HUES6 (cell line): ENCODE measurements at regions not wholly inside any gene's neighbourhood (a gene's known extent, or its start where the extent isn't known, plus 50 kb on each side); places are given as distances from the start of the nearest gene placed in this dataset.

ENCODE experiments used
- H3K27ac ChIP-seq: 2 replicates; pipeline ENCODE4 v1.7.0; 2013; ENCODE audit warnings: low read depth, mild to moderate bottlenecking, low read length, inconsistent platforms
- H3K27me3 ChIP-seq: 2 replicates; pipeline ENCODE4 v1.6.1; 2013; ENCODE audit warnings: low read length; ENCODE audit not compliant: control insufficient read depth, insufficient read depth
- H3K36me3 ChIP-seq: 2 replicates; pipeline ENCODE4 v1.6.1; 2013; ENCODE audit warnings: low read length; ENCODE audit not compliant: control insufficient read depth, insufficient read depth
- H3K4me1 ChIP-seq: 2 replicates; pipeline ENCODE4 v1.6.1; 2013; ENCODE audit warnings: low read length; ENCODE audit not compliant: control insufficient read depth, insufficient read depth
- H3K4me3 ChIP-seq: 2 replicates; pipeline ENCODE4 v1.5.1; 2013; ENCODE audit warnings: low read depth, low read length
- H3K9ac ChIP-seq: one replicate; pipeline ENCODE4 v1.6.1; 2013; ENCODE audit warnings: mild to moderate bottlenecking, low read length
- H3K9me3 ChIP-seq: 2 replicates; pipeline ENCODE4 v1.6.1; 2013; ENCODE audit warnings: low read depth, low read length; ENCODE audit not compliant: control insufficient read depth, insufficient read depth

DNA sequence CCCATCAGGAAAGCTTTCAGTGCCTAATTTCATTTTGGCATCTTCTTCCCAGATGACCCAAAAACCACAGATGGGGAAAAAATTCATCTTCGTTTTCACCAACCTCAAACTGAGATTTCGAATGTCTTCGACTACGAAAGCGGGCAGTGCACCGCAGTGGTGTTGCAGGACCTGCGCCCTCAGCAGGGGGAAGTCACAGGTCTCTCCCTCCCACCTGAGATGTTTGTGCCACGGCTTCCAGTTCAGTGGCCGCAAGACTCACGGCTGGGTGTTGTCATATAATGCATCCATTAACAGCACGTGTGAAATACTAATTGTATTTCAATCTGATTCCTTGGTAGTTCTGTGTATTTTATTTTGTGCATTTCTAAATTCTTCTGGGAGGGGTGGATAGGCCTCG is 66.2 kb upstream of the SALL3 start:
- no peaks in the 10 kb centered on the region for H3K9me3 ChIP-seq
- no peak overlapping the region for H3K4me3 ChIP-seq
- no peaks in the 10 kb centered on the region for H3K4me1 ChIP-seq
- no peak overlapping the region for H3K27ac ChIP-seq
- no peaks in the 10 kb centered on the region for H3K27me3 ChIP-seq
- H3K36me3 ChIP-seq: no peaks in the 10 kb centered on the region
- no peak overlapping the region for H3K9ac ChIP-seq

DNA sequence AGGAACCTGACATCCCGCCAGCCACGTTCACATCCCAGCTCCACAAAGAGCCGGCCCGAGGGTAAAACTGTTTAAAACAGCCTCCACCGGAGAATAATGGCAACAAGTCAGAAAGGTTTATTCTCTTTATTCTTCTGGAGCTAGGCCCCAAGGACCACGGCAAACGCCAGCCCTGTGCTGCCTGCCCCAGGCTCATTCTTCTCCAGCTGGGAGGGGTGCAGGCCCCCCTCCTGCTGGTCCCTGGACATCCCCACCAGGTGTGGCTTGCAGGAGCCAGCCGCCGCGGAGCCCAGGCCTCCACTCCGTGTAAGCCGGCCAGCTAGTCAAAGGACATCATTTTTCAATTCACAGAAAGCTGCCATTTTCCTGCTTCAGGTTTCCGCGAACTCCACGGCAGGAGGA is 65.8 kb upstream of the SALL3 start:
- no peak overlapping the region for H3K27ac ChIP-seq
- no peaks in the 10 kb centered on the region for H3K9me3 ChIP-seq
- H3K4me3 ChIP-seq: no peak overlapping the region
- no peaks in the 10 kb centered on the region for H3K36me3 ChIP-seq
- H3K4me1 ChIP-seq: no peaks in the 10 kb centered on the region
- no peaks in the 10 kb centered on the region for H3K27me3 ChIP-seq
- no peak overlapping the region for H3K9ac ChIP-seq

DNA sequence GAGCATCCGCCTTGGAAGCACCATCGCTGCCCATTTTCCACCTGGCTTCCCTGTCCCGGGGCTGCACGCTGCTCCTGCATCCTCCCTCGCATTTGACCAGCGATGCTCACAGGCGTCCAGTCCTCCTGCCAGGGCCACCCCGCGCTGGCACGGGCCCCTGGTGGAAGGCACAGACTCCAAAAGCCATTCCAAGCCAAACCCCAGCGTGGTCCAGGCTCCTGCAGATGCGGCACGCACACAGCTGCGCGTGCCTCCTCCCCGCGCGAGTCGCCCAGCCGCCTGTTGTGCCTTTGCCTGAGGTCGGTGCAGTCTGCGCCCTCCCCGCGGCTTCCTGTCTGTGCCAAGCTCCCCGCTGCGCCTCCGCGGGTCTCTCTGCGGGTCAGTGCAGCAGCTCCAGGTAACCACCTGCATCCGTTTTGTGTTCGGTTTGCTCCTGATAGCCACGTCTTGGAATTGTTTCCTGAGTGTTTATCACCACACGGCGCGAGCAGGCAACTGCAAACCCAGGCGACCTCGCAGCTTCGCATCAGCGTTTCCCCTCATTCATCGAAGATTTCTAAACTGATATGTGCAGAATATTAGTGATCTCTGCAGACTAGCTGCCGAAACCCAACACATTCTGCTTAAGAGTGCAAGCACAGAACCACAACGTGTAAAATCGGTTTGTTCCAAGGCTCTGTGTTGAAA is 65.2 kb upstream of the SALL3 start:
- no peaks in the 10 kb centered on the region for H3K27me3 ChIP-seq
- no peaks in the 10 kb centered on the region for H3K4me1 ChIP-seq
- H3K4me3 ChIP-seq: no peak overlapping the region
- H3K9ac ChIP-seq: no peak overlapping the region
- no peaks in the 10 kb centered on the region for H3K36me3 ChIP-seq
- no peaks in the 10 kb centered on the region for H3K9me3 ChIP-seq
- no peak overlapping the region for H3K27ac ChIP-seq

- Histone ChIP-seq H3K9ac (no peak overlapping the region), H3K27ac (no peak overlapping the region), H3K36me3 (no peaks in the 10 kb centered on the region), H3K27me3 (no peaks in the 10 kb centered on the region), H3K9me3 (no peaks in the 10 kb centered on the region), H3K4me3 (no peak overlapping the region), H3K4me1 (no peaks in the 10 kb centered on the region)
These were observed 64.1 kb upstream of the SALL3 start for GRCh38 chr18:78915446-78916008.

DNA sequence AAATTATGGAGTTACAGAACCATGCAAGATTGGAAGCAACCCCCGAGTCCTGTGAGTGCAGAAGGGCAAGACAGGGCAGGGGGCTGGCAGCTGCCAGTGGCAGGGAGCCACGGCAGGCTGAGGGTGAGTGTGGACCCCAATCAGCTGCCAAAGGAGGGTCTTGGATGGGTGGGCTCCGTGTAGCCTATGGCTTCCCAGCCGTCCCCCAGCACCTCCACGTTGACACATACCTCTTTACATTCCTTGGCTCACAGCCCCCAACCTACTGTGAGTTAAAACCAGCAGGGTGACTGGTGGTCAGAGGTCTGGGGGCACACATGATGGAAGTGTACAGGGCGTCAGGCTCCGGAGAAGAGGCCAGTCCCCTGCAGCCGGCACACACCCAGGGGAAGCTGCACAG is 60.9 kb upstream of the SALL3 start:
- no peaks in the 10 kb centered on the region for H3K9me3 ChIP-seq
- no peak overlapping the region for H3K9ac ChIP-seq
- H3K27me3 ChIP-seq: no peaks in the 10 kb centered on the region
- H3K27ac ChIP-seq: no peak overlapping the region
- no peaks in the 10 kb centered on the region for H3K4me1 ChIP-seq
- no peaks in the 10 kb centered on the region for H3K36me3 ChIP-seq
- no peak overlapping the region for H3K4me3 ChIP-seq

GRCh38 chr18:78919956-78920355 is 59.7 kb upstream of the SALL3 start:
- Histone ChIP-seq H3K27me3 (no peaks in the 10 kb centered on the region), H3K36me3 (no peaks in the 10 kb centered on the region), H3K4me1 (no peaks in the 10 kb centered on the region), H3K9me3 (no peaks in the 10 kb centered on the region), H3K27ac (no peak overlapping the region), H3K4me3 (no peak overlapping the region), H3K9ac (no peak overlapping the region)

DNA sequence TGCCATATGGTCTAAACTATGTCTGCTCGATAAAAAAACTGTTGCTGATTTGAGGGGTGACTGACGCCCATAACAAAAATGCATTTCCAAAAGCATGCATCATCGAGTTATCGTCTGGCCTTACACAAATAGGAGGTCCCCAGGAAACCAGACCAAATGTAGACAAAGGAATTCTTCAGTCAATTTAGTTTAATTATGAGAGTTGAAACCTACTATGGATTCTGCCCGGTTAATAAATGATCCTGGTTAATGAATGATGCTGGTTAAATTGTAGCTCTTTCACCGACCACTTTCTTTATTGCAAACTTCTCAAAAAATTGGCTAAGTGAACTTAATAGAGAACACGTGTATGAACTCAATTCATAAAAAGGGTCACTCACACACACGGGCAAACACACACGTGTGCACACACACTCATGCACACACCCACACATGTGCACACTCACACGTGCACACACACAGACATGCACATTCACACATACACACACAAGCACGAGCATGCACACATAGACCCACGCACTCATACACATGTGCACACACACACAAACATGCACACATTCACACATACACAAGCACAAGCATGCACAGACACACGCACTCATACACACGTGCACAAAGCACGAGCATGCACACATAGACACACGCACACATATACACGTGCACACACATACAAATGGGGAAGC is 59.0 kb upstream of the SALL3 start:
- Histone ChIP-seq H3K36me3 (no peaks in the 10 kb centered on the region), H3K27me3 (no peaks in the 10 kb centered on the region), H3K9me3 (peaks cover 4% of the 10 kb centered on the region; the same call in 1 of the 2 replicates), H3K4me1 (no peaks in the 10 kb centered on the region), H3K27ac (no peak overlapping the region), H3K4me3 (no peak overlapping the region), H3K9ac (no peak overlapping the region)

- no peaks in the 10 kb centered on the region for H3K27me3 ChIP-seq
- no peaks in the 10 kb centered on the region for H3K36me3 ChIP-seq
- no peak overlapping the region for H3K27ac ChIP-seq
- no peak overlapping the region for H3K9ac ChIP-seq
- H3K4me1 ChIP-seq: no peaks in the 10 kb centered on the region
- no peak overlapping the region for H3K4me3 ChIP-seq
- H3K9me3 ChIP-seq: peaks cover 6% of the 10 kb centered on the region; the same call in 1 of the 2 replicates
These were observed 56.8 kb upstream of the SALL3 start for GRCh38 chr18:78922856-78923255.

GRCh38 chr18:78924301-78924700 is 55.3 kb upstream of the SALL3 start:
- no peaks in the 10 kb centered on the region for H3K27me3 ChIP-seq
- no peaks in the 10 kb centered on the region for H3K4me1 ChIP-seq
- no peak overlapping the region for H3K27ac ChIP-seq
- no peaks in the 10 kb centered on the region for H3K36me3 ChIP-seq
- peaks cover 6% of the 10 kb centered on the region; the same call in 1 of the 2 replicates for H3K9me3 ChIP-seq
- no peak overlapping the region for H3K9ac ChIP-seq
- H3K4me3 ChIP-seq: no peak overlapping the region

DNA sequence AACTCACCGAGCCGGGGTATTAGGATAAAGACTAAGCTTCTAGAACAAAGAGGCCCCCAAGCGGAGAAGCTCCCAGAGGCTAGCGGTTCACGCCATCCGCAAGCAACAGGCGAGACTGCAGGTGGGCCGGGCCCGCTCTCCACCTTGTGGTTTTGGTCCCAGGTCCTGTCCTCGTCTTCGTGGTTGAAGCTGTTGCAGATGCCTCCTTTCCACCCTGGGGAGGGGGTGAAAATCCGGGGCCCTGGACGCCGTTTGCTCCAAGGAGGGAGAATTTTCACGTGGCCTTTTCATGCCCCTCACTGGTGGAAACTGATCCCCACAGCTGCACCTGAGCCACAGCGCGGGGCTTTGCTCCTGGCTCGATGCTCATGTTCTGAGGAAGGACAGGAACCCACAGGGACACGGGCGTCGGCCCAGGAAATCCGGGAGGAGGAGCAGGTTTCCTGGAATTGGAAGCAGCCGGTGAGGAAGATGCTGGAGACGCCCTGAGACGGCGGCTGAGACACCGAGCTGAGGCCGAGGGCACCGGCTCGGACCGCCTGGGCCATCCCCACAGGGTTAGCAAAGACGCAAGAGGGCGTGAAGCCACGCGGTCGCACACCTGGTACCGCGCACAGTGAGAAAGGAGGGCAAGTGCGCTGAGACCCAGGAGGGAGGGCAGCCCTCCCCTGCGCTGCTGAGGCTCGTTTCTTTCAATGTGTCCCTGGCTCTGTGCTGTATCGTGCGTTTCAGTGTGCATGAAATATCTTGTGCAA is 54.7 kb upstream of the SALL3 start:
- Histone ChIP-seq H3K9me3 (peaks cover 6% of the 10 kb centered on the region; the same call in 1 of the 2 replicates), H3K36me3 (no peaks in the 10 kb centered on the region), H3K4me1 (no peaks in the 10 kb centered on the region), H3K9ac (no peak overlapping the region), H3K27ac (no peak overlapping the region), H3K4me3 (no peak overlapping the region), H3K27me3 (no peaks in the 10 kb centered on the region)
